ENCODE measurements at regions not wholly inside any gene's neighbourhood (a gene's known extent, or its start where the extent isn't known, plus 50 kb on each side); places are given as distances from the start of the nearest gene placed in this dataset.

DNA sequence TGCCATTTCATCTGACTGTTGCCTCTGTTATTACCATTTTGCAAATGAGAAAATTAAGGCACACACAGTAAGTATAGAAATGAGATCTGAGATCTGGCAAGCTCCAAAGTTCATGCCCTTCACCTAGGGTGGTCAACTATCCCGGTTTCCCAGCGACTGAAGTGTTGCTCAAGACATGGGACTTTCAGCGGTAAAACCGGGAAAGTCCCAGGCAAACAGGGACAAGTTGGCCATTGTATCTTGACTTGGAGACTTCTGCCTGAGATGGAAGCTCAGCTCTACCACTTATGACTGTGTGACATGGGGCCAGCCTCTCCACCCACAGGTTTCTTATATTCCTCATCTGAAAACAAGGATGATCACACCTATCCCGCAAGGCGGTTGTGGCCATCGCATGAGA lies 55.6 kb upstream of the TPM1 start:
- TF ChIP-seq, protein P1, sequence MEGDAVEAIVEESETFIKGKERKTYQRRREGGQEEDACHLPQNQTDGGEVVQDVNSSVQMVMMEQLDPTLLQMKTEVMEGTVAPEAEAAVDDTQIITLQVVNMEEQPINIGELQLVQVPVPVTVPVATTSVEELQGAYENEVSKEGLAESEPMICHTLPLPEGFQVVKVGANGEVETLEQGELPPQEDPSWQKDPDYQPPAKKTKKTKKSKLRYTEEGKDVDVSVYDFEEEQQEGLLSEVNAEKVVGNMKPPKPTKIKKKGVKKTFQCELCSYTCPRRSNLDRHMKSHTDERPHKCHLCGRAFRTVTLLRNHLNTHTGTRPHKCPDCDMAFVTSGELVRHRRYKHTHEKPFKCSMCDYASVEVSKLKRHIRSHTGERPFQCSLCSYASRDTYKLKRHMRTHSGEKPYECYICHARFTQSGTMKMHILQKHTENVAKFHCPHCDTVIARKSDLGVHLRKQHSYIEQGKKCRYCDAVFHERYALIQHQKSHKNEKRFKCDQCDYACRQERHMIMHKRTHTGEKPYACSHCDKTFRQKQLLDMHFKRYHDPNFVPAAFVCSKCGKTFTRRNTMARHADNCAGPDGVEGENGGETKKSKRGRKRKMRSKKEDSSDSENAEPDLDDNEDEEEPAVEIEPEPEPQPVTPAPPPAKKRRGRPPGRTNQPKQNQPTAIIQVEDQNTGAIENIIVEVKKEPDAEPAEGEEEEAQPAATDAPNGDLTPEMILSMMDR (conservative IDR thresholded peaks at IDR 0.05; ENCODE audit: low read length): no peak
- no peak for TF ChIP-seq EZH2phosphoT487 (IDR thresholded peaks at IDR 0.05; ENCODE audit: borderline replicate concordance, low read depth, low read length)
